HL-60 (cell line): ENCODE measurements at regions not wholly inside any gene's neighbourhood (a gene's known extent, or its start where the extent isn't known, plus 50 kb on each side); places are given as distances from the start of the nearest gene placed in this dataset.

Source experiments
- DNase-seq, 2 experiments: peaks; one replicate each; pipeline ENCODE4 v3.0.0-alpha.2; 2010 to 2020; ENCODE audit warnings: low read depth in 1 of 2, low spot score in 1 of 2
- H3K27ac ChIP-seq: fragments of 250-450 bp; sonication (Bioruptor Pico); replicated peaks from 2 replicates; pipeline ENCODE4 v1.5.1; 2020; ENCODE audit warnings: mild to moderate bottlenecking, moderate library complexity
- H3K27me3 ChIP-seq: fragments of 250-450 bp; sonication (Bioruptor Pico); 2 replicates; pipeline ENCODE4 v1.5.1; 2021; ENCODE audit warnings: mild to moderate bottlenecking, moderate library complexity; ENCODE audit not compliant: insufficient read depth, poor library complexity, severe bottlenecking
- H3K4me3 ChIP-seq: replicated peaks from 2 replicates; pipeline ENCODE4 v1.5.1; 2011; ENCODE audit warnings: mild to moderate bottlenecking, control low read depth, low read length; ENCODE audit not compliant: insufficient read depth
- GABPA ChIP-seq: IDR thresholded peaks from 2 replicates; pipeline ENCODE4 v1.6.1; 2012; ENCODE audit warnings: low read depth
- POLR2AphosphoS5 ChIP-seq: IDR thresholded peaks from 2 replicates; pipeline ENCODE4 v1.6.1; 2012; ENCODE audit warnings: low read depth
- SPI1 ChIP-seq: IDR thresholded peaks from 2 replicates; pipeline ENCODE4 v1.6.1; 2012; ENCODE audit warnings: low read depth, mild to moderate bottlenecking, borderline replicate concordance
- TF ChIP-seq, protein P1 (sequence below): IDR thresholded peaks from one replicate; pipeline ENCODE4 v1.5.1; 2011; ENCODE audit warnings: low read length, control low read depth, inconsistent platforms; ENCODE audit not compliant: insufficient read depth
- TF ChIP-seq, protein P2 (sequence below): IDR thresholded peaks from 2 replicates; pipeline ENCODE4 v1.6.1; 2012; ENCODE audit warnings: low read depth; ENCODE audit not compliant: insufficient replicate concordance

DNA sequence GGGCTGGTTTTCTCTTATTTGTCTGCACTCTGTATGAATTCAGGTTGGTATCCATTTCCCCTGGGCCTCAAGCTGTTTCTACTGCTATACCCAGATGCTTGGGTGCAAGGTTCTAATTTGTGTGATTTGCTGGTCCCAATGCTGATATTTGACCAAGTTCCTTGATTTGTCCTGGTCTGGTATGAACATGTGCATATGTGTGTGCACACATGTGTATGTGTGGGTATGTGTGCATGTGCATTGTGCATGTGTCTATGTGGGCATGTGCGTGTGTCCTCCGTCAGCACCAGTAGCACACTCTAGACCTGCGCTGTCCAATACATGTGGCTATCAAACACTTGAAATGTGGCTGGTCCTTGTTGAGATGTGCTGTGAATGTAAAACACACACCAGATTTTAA, 102.4 kb upstream of the TSPAN2 start:
- Histone ChIP-seq H3K4me3 (no peak overlapping the region), H3K27ac (no peak overlapping the region), H3K27me3 (peaks cover 6% of the 10 kb centered on the region)
- no peak for DNase-seq
- TF ChIP-seq SPI1 (no peak), POLR2AphosphoS5 (no peak), GABPA (no peak)
- TF ChIP-seq, protein P1, sequence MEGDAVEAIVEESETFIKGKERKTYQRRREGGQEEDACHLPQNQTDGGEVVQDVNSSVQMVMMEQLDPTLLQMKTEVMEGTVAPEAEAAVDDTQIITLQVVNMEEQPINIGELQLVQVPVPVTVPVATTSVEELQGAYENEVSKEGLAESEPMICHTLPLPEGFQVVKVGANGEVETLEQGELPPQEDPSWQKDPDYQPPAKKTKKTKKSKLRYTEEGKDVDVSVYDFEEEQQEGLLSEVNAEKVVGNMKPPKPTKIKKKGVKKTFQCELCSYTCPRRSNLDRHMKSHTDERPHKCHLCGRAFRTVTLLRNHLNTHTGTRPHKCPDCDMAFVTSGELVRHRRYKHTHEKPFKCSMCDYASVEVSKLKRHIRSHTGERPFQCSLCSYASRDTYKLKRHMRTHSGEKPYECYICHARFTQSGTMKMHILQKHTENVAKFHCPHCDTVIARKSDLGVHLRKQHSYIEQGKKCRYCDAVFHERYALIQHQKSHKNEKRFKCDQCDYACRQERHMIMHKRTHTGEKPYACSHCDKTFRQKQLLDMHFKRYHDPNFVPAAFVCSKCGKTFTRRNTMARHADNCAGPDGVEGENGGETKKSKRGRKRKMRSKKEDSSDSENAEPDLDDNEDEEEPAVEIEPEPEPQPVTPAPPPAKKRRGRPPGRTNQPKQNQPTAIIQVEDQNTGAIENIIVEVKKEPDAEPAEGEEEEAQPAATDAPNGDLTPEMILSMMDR: no peak
- TF ChIP-seq, protein P2, sequence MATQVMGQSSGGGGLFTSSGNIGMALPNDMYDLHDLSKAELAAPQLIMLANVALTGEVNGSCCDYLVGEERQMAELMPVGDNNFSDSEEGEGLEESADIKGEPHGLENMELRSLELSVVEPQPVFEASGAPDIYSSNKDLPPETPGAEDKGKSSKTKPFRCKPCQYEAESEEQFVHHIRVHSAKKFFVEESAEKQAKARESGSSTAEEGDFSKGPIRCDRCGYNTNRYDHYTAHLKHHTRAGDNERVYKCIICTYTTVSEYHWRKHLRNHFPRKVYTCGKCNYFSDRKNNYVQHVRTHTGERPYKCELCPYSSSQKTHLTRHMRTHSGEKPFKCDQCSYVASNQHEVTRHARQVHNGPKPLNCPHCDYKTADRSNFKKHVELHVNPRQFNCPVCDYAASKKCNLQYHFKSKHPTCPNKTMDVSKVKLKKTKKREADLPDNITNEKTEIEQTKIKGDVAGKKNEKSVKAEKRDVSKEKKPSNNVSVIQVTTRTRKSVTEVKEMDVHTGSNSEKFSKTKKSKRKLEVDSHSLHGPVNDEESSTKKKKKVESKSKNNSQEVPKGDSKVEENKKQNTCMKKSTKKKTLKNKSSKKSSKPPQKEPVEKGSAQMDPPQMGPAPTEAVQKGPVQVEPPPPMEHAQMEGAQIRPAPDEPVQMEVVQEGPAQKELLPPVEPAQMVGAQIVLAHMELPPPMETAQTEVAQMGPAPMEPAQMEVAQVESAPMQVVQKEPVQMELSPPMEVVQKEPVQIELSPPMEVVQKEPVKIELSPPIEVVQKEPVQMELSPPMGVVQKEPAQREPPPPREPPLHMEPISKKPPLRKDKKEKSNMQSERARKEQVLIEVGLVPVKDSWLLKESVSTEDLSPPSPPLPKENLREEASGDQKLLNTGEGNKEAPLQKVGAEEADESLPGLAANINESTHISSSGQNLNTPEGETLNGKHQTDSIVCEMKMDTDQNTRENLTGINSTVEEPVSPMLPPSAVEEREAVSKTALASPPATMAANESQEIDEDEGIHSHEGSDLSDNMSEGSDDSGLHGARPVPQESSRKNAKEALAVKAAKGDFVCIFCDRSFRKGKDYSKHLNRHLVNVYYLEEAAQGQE: no peak

DNA sequence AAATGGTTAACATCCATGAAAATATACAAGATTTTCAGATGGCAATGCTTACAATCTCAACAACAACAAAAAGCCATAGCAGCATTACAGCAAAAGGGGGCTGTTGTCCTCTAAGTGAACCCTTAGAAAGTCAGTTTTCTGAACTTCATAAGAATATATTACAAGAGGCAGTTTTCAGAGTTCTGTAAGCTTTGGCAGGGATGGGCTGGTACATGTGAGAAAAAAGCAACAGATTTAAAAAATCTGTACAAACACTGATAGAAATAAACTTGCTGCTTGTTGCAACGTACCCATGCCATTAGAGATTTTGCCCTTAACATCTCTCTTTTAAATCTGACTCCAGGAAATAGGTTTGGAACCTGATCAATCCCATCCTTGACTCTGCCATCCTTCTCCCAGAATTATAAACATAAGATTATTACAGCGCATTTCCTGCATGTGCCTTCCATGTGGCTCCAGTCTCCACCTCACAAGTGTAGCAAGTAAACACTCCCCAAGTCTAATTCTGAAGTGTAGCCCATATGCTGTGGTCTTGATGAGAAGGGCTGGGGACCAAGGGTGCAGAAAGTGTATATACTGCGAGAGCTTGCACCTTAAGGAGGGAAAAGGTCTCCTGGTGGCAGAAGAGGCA, 101.4 kb upstream of the TSPAN2 start:
- no peak overlapping the region for H3K4me3 ChIP-seq
- TF ChIP-seq GABPA (no peak), SPI1 (no peak), POLR2AphosphoS5 (no peak)
- TF ChIP-seq, protein P1: no peak
- TF ChIP-seq, protein P2: no peak
- no peak for DNase-seq
- H3K27ac ChIP-seq: no peak overlapping the region
- H3K27me3 ChIP-seq: peaks cover 6% of the 10 kb centered on the region

DNA sequence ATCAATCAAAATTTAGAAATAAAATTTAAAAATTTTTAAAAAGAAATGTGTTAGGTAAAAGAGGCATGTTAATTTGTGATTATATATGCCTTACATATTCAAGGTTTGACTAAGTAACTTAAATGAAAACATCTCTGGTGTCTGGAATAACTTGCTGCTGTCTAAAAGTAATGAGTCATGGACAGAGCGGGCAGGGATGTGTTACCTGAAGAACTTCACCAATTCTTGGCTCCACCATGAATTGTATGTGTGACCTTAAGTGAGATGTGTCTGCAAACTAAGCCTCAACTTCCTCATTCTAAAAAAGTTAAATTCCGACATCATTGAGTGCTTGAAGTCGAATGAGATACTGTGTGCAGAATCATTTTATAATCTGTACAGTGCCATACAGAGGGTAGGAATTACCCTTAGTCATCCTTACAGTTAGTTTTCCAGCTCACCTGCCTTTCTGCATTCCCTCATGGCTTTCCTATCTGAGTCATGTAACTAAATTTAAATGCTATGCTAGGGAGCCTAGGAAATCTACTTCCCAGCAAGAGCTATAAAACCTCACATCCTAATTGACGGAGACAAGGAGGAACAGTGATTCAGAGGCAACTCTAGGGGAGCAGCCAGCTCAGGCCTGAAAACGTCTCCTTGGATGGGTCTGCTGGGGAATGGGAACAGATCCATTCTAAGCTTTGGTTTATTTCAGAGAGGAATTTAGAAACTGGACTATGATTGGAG, 100.7 kb upstream of the TSPAN2 start:
- no peak for TF ChIP-seq SPI1
- TF ChIP-seq POLR2AphosphoS5: no peak
- TF ChIP-seq, protein P2: no peak
- no peak for TF ChIP-seq GABPA
- TF ChIP-seq, protein P1: no peak

More for the DNA sequence above, 100.7 kb upstream of the TSPAN2 start:
- Histone ChIP-seq H3K27ac (no peak overlapping the region), H3K27me3 (peaks cover 6% of the 10 kb centered on the region), H3K4me3 (no peak overlapping the region)
- no peak for DNase-seq
